ENCODE measurements at regions not wholly inside any gene's neighbourhood (a gene's known extent, or its start where the extent isn't known, plus 50 kb on each side); places are given as distances from the start of the nearest gene placed in this dataset.
A peak's percentile ranks its signal among the peaks of the same experiment; 100 is the strongest.

- BruUV-seq (replicated peaks) = no TSS peak
- TF ChIP-seq CTCF (IDR thresholded peaks at IDR 0.05; ENCODE audit: unreplicated experiment) = no peak
- Mint-ChIP-seq H3K36me3 (ENCODE audit: insufficient read depth, unreplicated experiment) (no peaks in the 10 kb centered on the region), H3K27ac (ENCODE audit: low read depth, unreplicated experiment) (no peak overlapping the region), H3K9me3 (ENCODE audit: unreplicated experiment) (no peaks in the 10 kb centered on the region), H3K27me3 (ENCODE audit: insufficient read depth, unreplicated experiment) (no peaks in the 10 kb centered on the region), H3K4me1 (ENCODE audit: insufficient read depth, unreplicated experiment) (no peaks in the 10 kb centered on the region), H3K4me3 (ENCODE audit: unreplicated experiment) (no peak overlapping the region)
- CTCF ChIA-PET = no interaction called here
- intact Hi-C loops (cut with micrococcal nuclease) = no loop called here
- DNase-seq (ENCODE audit: unreplicated experiment) = no peak
- POLR2A ChIA-PET = no interaction called here
These were observed 1185.9 kb upstream of the TENM4 start for GRCh38 chr11:80626721-80627120.

GRCh38 chr11:80625563-80625962, 1184.7 kb upstream of the TENM4 start:
- CTCF ChIA-PET = interaction anchor here (0.9 kb wide), 1 partner anchor 8 kb away, joined by 4 read pairs; no protein-coding TSS in a partner anchor
- BruUV-seq (replicated peaks) = no TSS peak
- Mint-ChIP-seq H3K36me3 (ENCODE audit: insufficient read depth, unreplicated experiment) (no peaks in the 10 kb centered on the region), H3K4me1 (ENCODE audit: insufficient read depth, unreplicated experiment) (no peaks in the 10 kb centered on the region), H3K27me3 (ENCODE audit: insufficient read depth, unreplicated experiment) (no peaks in the 10 kb centered on the region), H3K27ac (ENCODE audit: low read depth, unreplicated experiment) (no peak overlapping the region), H3K9me3 (ENCODE audit: unreplicated experiment) (no peaks in the 10 kb centered on the region), H3K4me3 (ENCODE audit: unreplicated experiment) (no peak overlapping the region)
- TF ChIP-seq CTCF (IDR thresholded peaks at IDR 0.05; ENCODE audit: unreplicated experiment) = no peak
- intact Hi-C loops (cut with micrococcal nuclease) = no loop called here
- POLR2A ChIA-PET = no interaction called here
- no peak for DNase-seq (ENCODE audit: unreplicated experiment)

- no peak for DNase-seq (ENCODE audit: unreplicated experiment)
- CTCF ChIA-PET = no interaction called here
- Mint-ChIP-seq H3K4me3 (ENCODE audit: unreplicated experiment) (no peak overlapping the region), H3K27ac (ENCODE audit: low read depth, unreplicated experiment) (peak overlapping the region; percentile 36), H3K9me3 (ENCODE audit: unreplicated experiment) (no peaks in the 10 kb centered on the region), H3K27me3 (ENCODE audit: insufficient read depth, unreplicated experiment) (no peaks in the 10 kb centered on the region), H3K4me1 (ENCODE audit: insufficient read depth, unreplicated experiment) (no peaks in the 10 kb centered on the region), H3K36me3 (ENCODE audit: insufficient read depth, unreplicated experiment) (no peaks in the 10 kb centered on the region)
- no TSS peak for BruUV-seq (replicated peaks)
- intact Hi-C loops (cut with micrococcal nuclease) = no loop called here
- TF ChIP-seq CTCF (IDR thresholded peaks at IDR 0.05; ENCODE audit: unreplicated experiment) = no peak
- POLR2A ChIA-PET = no interaction called here
These were observed 1181.0 kb upstream of the TENM4 start for GRCh38 chr11:80621871-80622270.

- H3K4me3 Mint-ChIP-seq (ENCODE audit: unreplicated experiment) = no peak overlapping the region
- intact Hi-C loops (cut with micrococcal nuclease) = no loop called here
- CTCF ChIA-PET = no interaction called here
- DNase-seq (ENCODE audit: unreplicated experiment) = no peak
- no TSS peak for BruUV-seq (replicated peaks)
- H3K27ac Mint-ChIP-seq (ENCODE audit: low read depth, unreplicated experiment) = no peak overlapping the region
- no peaks in the 10 kb centered on the region for H3K4me1 Mint-ChIP-seq (ENCODE audit: insufficient read depth, unreplicated experiment)
- POLR2A ChIA-PET = no interaction called here
- no peaks in the 10 kb centered on the region for H3K9me3 Mint-ChIP-seq (ENCODE audit: unreplicated experiment)
- H3K27me3 Mint-ChIP-seq (ENCODE audit: insufficient read depth, unreplicated experiment) = no peaks in the 10 kb centered on the region
- no peak for TF ChIP-seq CTCF (IDR thresholded peaks at IDR 0.05; ENCODE audit: unreplicated experiment)
- H3K36me3 Mint-ChIP-seq (ENCODE audit: insufficient read depth, unreplicated experiment) = no peaks in the 10 kb centered on the region
These were observed 1180.0 kb upstream of the TENM4 start for GRCh38 chr11:80620867-80621266.

Data from MCF 10A (cell line).